SK-N-SH (cell line): ENCODE measurements at regions not wholly inside any gene's neighbourhood (a gene's known extent, or its start where the extent isn't known, plus 50 kb on each side); places are given as distances from the start of the nearest gene placed in this dataset.

Source experiments
- CTCF ChIA-PET: fragments of 300-600, 350-600 bp; formaldehyde crosslinking; extraction: SDS; loops from one replicate; lab custom pipeline; 2021; lab: Yijun Ruan, JAX
- POLR2A ChIA-PET: fragments of 350-600 bp; sonication (Branson Sonifier 250); formaldehyde crosslinking; extraction: SDS; loops from one replicate; lab custom pipeline; 2020; ENCODE audit warnings: antibody characterized with exemption, inconsistent platforms; lab: Yijun Ruan, JAX
- DNase-seq: peaks from one replicate; pipeline ENCODE4 v3.0.0; 2012
- H2AFZ ChIP-seq: fragments of 200-600 bp; sonication (generic); 2 replicates; pipeline ENCODE4 v1.8.1; 2016; ENCODE audit warnings: antibody characterized with exemption, mild to moderate bottlenecking, low read depth
- H3F3A ChIP-seq: fragments of 200-600 bp; sonication (generic); replicated peaks from 2 replicates; pipeline ENCODE3; 2016; ENCODE audit warnings: antibody characterized with exemption, mild to moderate bottlenecking; ENCODE audit not compliant: insufficient read depth
- H3K27ac ChIP-seq, 2 experiments: fragments of 200-500 bp in 1 of 2; fragments of 200-600 bp in 1 of 2; sonication (Bioruptor generic) in 1 of 2; sonication (generic), shearing (Covaris generic) in 1 of 2; 2 replicates each; pipeline versions ENCODE4 v1.5.1 to v1.6.1; 2014 to 2016; ENCODE audit warnings: low read depth in 2 of 2, inconsistent platforms in 1 of 2, low read length in 1 of 2, mild to moderate bottlenecking in 1 of 2, mixed read lengths in 1 of 2
- H3K27me3 ChIP-seq: fragments of 200-600 bp; sonication (generic), shearing (Covaris generic); 2 replicates; pipeline ENCODE4 v1.6.1; 2016; ENCODE audit warnings: mixed run types; ENCODE audit not compliant: insufficient read depth
- H3K36me3 ChIP-seq, 2 experiments: fragments of 200-500 bp in 1 of 2; fragments of 200-600 bp in 1 of 2; sonication (Bioruptor generic) in 1 of 2; sonication (generic) in 1 of 2; replicated peaks in 1 of 2; 2 replicates each; pipeline versions ENCODE3 to v1.5.1; 2014 to 2016; ENCODE audit warnings: low read length in 1 of 2, mild to moderate bottlenecking in 1 of 2; ENCODE audit not compliant: insufficient read depth in 2 of 2, control insufficient read depth in 1 of 2
- H3K4me1 ChIP-seq, 2 experiments: fragments of 200-500 bp in 1 of 2; fragments of 200-600 bp in 1 of 2; sonication (Bioruptor generic) in 1 of 2; sonication (generic), shearing (Covaris generic) in 1 of 2; 2 replicates each; pipeline versions ENCODE4 v1.5.1 to v1.6.1; 2014 to 2016; ENCODE audit warnings: low read depth in 1 of 2, low read length in 1 of 2, mixed run types in 1 of 2; ENCODE audit not compliant: insufficient read depth in 2 of 2, control insufficient read depth in 1 of 2
- H3K4me2 ChIP-seq: fragments of 200-600 bp; sonication (generic), shearing (Covaris generic); 2 replicates; pipeline ENCODE4 v1.6.1; 2017; ENCODE audit warnings: mixed run types
- H3K4me3 ChIP-seq, 2 experiments: fragments of 200-500 bp in 1 of 2; fragments of 200-600 bp in 1 of 2; sonication (Bioruptor generic) in 1 of 2; sonication (generic), shearing (Covaris generic) in 1 of 2; 2 replicates each; pipeline versions ENCODE4 v1.5.1 to v1.8.1; 2014 to 2016; ENCODE audit warnings: low read depth in 2 of 2, inconsistent platforms in 1 of 2, low read length in 1 of 2, mild to moderate bottlenecking in 1 of 2, mixed read lengths in 1 of 2, moderate library complexity in 1 of 2
- H3K79me2 ChIP-seq: fragments of 200-600 bp; sonication (generic); 2 replicates; pipeline ENCODE4 v1.8.1; 2017; ENCODE audit warnings: mild to moderate bottlenecking; ENCODE audit not compliant: insufficient read depth
- H3K9ac ChIP-seq: fragments of 200-600 bp; sonication (generic); 2 replicates; pipeline ENCODE4 v1.6.1; 2017; ENCODE audit warnings: mixed run types
- H3K9me2 ChIP-seq: fragments of 200-600 bp; sonication (generic); 2 replicates; pipeline ENCODE4 v1.6.1; 2017; ENCODE audit warnings: mixed run types
- H3K9me3 ChIP-seq: fragments of 200-600 bp; sonication (generic); 2 replicates; pipeline ENCODE4 v1.6.1; 2017; ENCODE audit warnings: mixed run types, mild to moderate bottlenecking, moderate library complexity
- H4K20me1 ChIP-seq: fragments of 200-600 bp; sonication (generic); 2 replicates; pipeline ENCODE4 v1.6.1; 2017; ENCODE audit warnings: mild to moderate bottlenecking, mixed run types; ENCODE audit not compliant: insufficient read depth
- CHD2 ChIP-seq: fragments of 150-350 bp; IDR thresholded peaks from 2 replicates; pipeline ENCODE4 v1.6.1; 2018; ENCODE audit warnings: low read length; ENCODE audit not compliant: partially characterized antibody
- CTCF ChIP-seq: fragments of 200-600 bp; sonication (generic); IDR thresholded peaks from 2 replicates; pipeline ENCODE4 v1.6.1; 2017; ENCODE audit warnings: antibody characterized with exemption, mild to moderate bottlenecking, moderate library complexity
- EP300 ChIP-seq, 2 experiments: IDR thresholded peaks; 2 replicates each; pipeline versions ENCODE4 v1.4.0 to v1.6.1; 2012; ENCODE audit warnings: borderline replicate concordance in 1 of 2, low read depth in 1 of 2, low read length in 1 of 2
- FOSL2 ChIP-seq: IDR thresholded peaks from 2 replicates; pipeline ENCODE4 v1.4.0; 2012; ENCODE audit warnings: low read depth, mild to moderate bottlenecking, moderate library complexity, borderline replicate concordance
- FOXM1 ChIP-seq: IDR thresholded peaks from 2 replicates; pipeline ENCODE4 v1.4.0; 2012; ENCODE audit warnings: low read depth, mild to moderate bottlenecking
- GABPA ChIP-seq: IDR thresholded peaks from 2 replicates; pipeline ENCODE4 v1.4.0; 2012; ENCODE audit warnings: low read depth, mild to moderate bottlenecking
- MAX ChIP-seq: IDR thresholded peaks from 2 replicates; pipeline ENCODE4 v1.4.0; 2012; ENCODE audit warnings: low read depth
- NRF1 ChIP-seq: IDR thresholded peaks from 2 replicates; pipeline ENCODE4 v1.6.1; 2012; ENCODE audit warnings: low read depth, mild to moderate bottlenecking, low read length
- PBX3 ChIP-seq: IDR thresholded peaks from 2 replicates; pipeline ENCODE4; 2012
- POLR2AphosphoS5 ChIP-seq: IDR thresholded peaks from 2 replicates; pipeline ENCODE4 v1.6.1; 2012; ENCODE audit warnings: low read depth, low read length
- REST ChIP-seq: IDR thresholded peaks from 2 replicates; pipeline ENCODE4 v1.6.1; 2012; ENCODE audit warnings: mild to moderate bottlenecking, low read depth, low read length, moderate library complexity
- RXRA ChIP-seq: IDR thresholded peaks from 2 replicates; pipeline ENCODE4 v1.4.0; 2012; ENCODE audit warnings: low read depth, mild to moderate bottlenecking, borderline replicate concordance
- SIN3A ChIP-seq: IDR thresholded peaks from 2 replicates; pipeline ENCODE4 v1.6.1; 2012; ENCODE audit warnings: low read depth, mild to moderate bottlenecking, low read length, moderate library complexity, borderline replicate concordance
- TAF1 ChIP-seq: IDR thresholded peaks from 2 replicates; pipeline ENCODE4 v1.6.1; 2012; ENCODE audit warnings: low read depth, mild to moderate bottlenecking, low read length, moderate library complexity, borderline replicate concordance
- TCF12 ChIP-seq: IDR thresholded peaks from 2 replicates; pipeline ENCODE4 v1.4.0; 2012
- TEAD4 ChIP-seq: IDR thresholded peaks from 2 replicates; pipeline ENCODE4 v1.4.0; 2012; ENCODE audit warnings: mild to moderate bottlenecking, borderline replicate concordance; ENCODE audit not compliant: insufficient read depth
- USF1 ChIP-seq: IDR thresholded peaks from 2 replicates; pipeline ENCODE4 v1.4.0; 2012; ENCODE audit warnings: low read depth, borderline replicate concordance
- WGBS: methylation state at CpG from one replicate; pipeline ENCODE4 v1.1.6; 2017; ENCODE audit warnings: low lambda C conversion rate; 5-methylcytosine and 5-hydroxymethylcytosine counted together

GRCh38 chr7:10798044-10798443 lies 175.6 kb upstream of the PHF14 start:
- no peaks in the 10 kb centered on the region for H3K36me3 ChIP-seq
- no peak overlapping the region for H2AFZ ChIP-seq
- no peaks in the 10 kb centered on the region for H3K9me3 ChIP-seq
- H3K4me3 ChIP-seq: no peak overlapping the region
- CTCF ChIA-PET: interaction anchor here (0.6 kb wide), 2 partner anchors 30 to 48 kb away, joined by 3 to 4 read pairs; no protein-coding TSS in a partner anchor
- no peak overlapping the region for H3K4me2 ChIP-seq
- DNase-seq: no peak
- no peaks in the 10 kb centered on the region for H4K20me1 ChIP-seq
- H3K27me3 ChIP-seq: no peaks in the 10 kb centered on the region
- no peak overlapping the region for H3K27ac ChIP-seq
- no peaks in the 10 kb centered on the region for H3K9me2 ChIP-seq
- POLR2A ChIA-PET: no interaction called here
- no peaks in the 10 kb centered on the region for H3F3A ChIP-seq
- no peaks in the 10 kb centered on the region for H3K79me2 ChIP-seq
- WGBS: 52% methylated on average over 6 of the region's 6 CpGs
- no peak overlapping the region for H3K9ac ChIP-seq
- TF ChIP-seq NRF1: no peak
- TF ChIP-seq POLR2AphosphoS5: no peak
- TF ChIP-seq TCF12: no peak
- no peak for TF ChIP-seq FOXM1
- TF ChIP-seq FOSL2: no peak
- no peak for TF ChIP-seq MAX
- no peak for TF ChIP-seq GABPA
- no peak for TF ChIP-seq CTCF
- TF ChIP-seq SIN3A: no peak
- no peak for TF ChIP-seq USF1
- TF ChIP-seq EP300 (IDR thresholded peaks at IDR 0.05; ENCODE audit: borderline replicate concordance in 1 of 2, low read depth in 1 of 2, low read length in 1 of 2): no peak
- no peak for TF ChIP-seq TAF1
- no peak for TF ChIP-seq PBX3
- no peak for TF ChIP-seq RXRA
- no peak for TF ChIP-seq TEAD4
- TF ChIP-seq CHD2: no peak
- TF ChIP-seq REST: no peak
- H3K4me1 ChIP-seq: no peaks in the 10 kb centered on the region
